ENCODE measurements at regions not wholly inside any gene's neighbourhood (a gene's known extent, or its start where the extent isn't known, plus 50 kb on each side); places are given as distances from the start of the nearest gene placed in this dataset.

GRCh38 chr11:70020336-70021214, 57.5 kb upstream of the ANO1 start:
- Histone ChIP-seq H3K9ac (ENCODE audit: low read length) (no peak overlapping the region), H4K20me1 (ENCODE audit: insufficient read depth, low read length) (no peaks in the 10 kb centered on the region), H3K79me2 (ENCODE audit: insufficient read depth, low read length) (no peaks in the 10 kb centered on the region), H3K4me1 (ENCODE audit: insufficient read depth, low read length) (peaks cover 20% of the 10 kb centered on the region), H3K27ac (ENCODE audit: low read depth, low read length) (peak overlapping the region; percentile 1), H3K36me3 (ENCODE audit: insufficient read depth, low read length) (no peaks in the 10 kb centered on the region), H3K9me3 (ENCODE audit: insufficient read depth, low read depth, low read length) (no peaks in the 10 kb centered on the region), H3K4me2 (ENCODE audit: low read length) (no peak overlapping the region), H3K27me3 (ENCODE audit: insufficient read depth, low read length) (no peaks in the 10 kb centered on the region), H3K4me3 (ENCODE audit: insufficient read depth, low read depth, low read length) (no peak overlapping the region), H2AFZ (ENCODE audit: low read depth, low read length) (peak overlapping the region; percentile 37)
- no peak for FAIRE-seq
- H3K27ac Mint-ChIP-seq (ENCODE audit: unreplicated experiment) = no peak overlapping the region
- DNase-seq (ENCODE audit: low read depth) = peak; percentile 52
- peaks cover 20% of the 10 kb centered on the region for H3K27me3 Mint-ChIP-seq (ENCODE audit: low read depth, unreplicated experiment)
- TF ChIP-seq EZH2 (IDR thresholded peaks at IDR 0.05; ENCODE audit: insufficient read depth, low read length) = no peak
- no peak for TF ChIP-seq CTCF (IDR thresholded peaks at IDR 0.05; ENCODE audit: insufficient read depth, low read depth, low read length)
- H3K4me3 Mint-ChIP-seq (ENCODE audit: unreplicated experiment) = no peak overlapping the region
- no peaks in the 10 kb centered on the region for H3K36me3 Mint-ChIP-seq (ENCODE audit: low read depth, unreplicated experiment)
- H3K4me1 Mint-ChIP-seq (ENCODE audit: low read depth, unreplicated experiment) = peaks cover 7% of the 10 kb centered on the region
- H3K9me3 Mint-ChIP-seq (ENCODE audit: unreplicated experiment) = no peaks in the 10 kb centered on the region

- Histone ChIP-seq H3K27me3 (ENCODE audit: insufficient read depth, low read length) (no peaks in the 10 kb centered on the region), H4K20me1 (ENCODE audit: insufficient read depth, low read length) (no peaks in the 10 kb centered on the region), H3K9ac (ENCODE audit: low read length) (no peak overlapping the region), H3K4me1 (ENCODE audit: insufficient read depth, low read length) (peaks cover 15% of the 10 kb centered on the region), H3K4me2 (ENCODE audit: low read length) (no peak overlapping the region), H2AFZ (ENCODE audit: low read depth, low read length) (no peak overlapping the region), H3K79me2 (ENCODE audit: insufficient read depth, low read length) (no peaks in the 10 kb centered on the region), H3K36me3 (ENCODE audit: insufficient read depth, low read length) (no peaks in the 10 kb centered on the region), H3K4me3 (ENCODE audit: insufficient read depth, low read depth, low read length) (no peak overlapping the region), H3K9me3 (ENCODE audit: insufficient read depth, low read depth, low read length) (no peaks in the 10 kb centered on the region), H3K27ac (ENCODE audit: low read depth, low read length) (no peak overlapping the region)
- FAIRE-seq (no peak), DNase-seq (ENCODE audit: low read depth) (no peak)
- Mint-ChIP-seq H3K9me3 (ENCODE audit: unreplicated experiment) (no peaks in the 10 kb centered on the region), H3K4me3 (ENCODE audit: unreplicated experiment) (no peak overlapping the region), H3K4me1 (ENCODE audit: low read depth, unreplicated experiment) (peaks cover 7% of the 10 kb centered on the region), H3K36me3 (ENCODE audit: low read depth, unreplicated experiment) (no peaks in the 10 kb centered on the region), H3K27me3 (ENCODE audit: low read depth, unreplicated experiment) (peaks cover 18% of the 10 kb centered on the region), H3K27ac (ENCODE audit: unreplicated experiment) (no peak overlapping the region)
- no peak for TF ChIP-seq CTCF (IDR thresholded peaks at IDR 0.05; ENCODE audit: insufficient read depth, low read depth, low read length)
- no peak for TF ChIP-seq EZH2 (IDR thresholded peaks at IDR 0.05; ENCODE audit: insufficient read depth, low read length)
Measured at GRCh38 chr11:70021586-70021985, 56.5 kb upstream of the ANO1 start.
